GM18870 (cell line): ENCODE measurements at regions not wholly inside any gene's neighbourhood (a gene's known extent, or its start where the extent isn't known, plus 50 kb on each side); places are given as distances from the start of the nearest gene placed in this dataset.
A peak's percentile ranks its signal among the peaks of the same experiment; 100 is the strongest.
"Not testable (repeated sequence)": the region's sequence is repeated elsewhere in the genome, so short reads cannot be mapped to it uniquely, and the experiment has no call there.

Source experiments
- ATAC-seq: cut with Tn5 transposase; IDR thresholded peaks from one replicate; pipeline ENCODE4 v1.9.1; 2021; ENCODE audit warnings: moderate library complexity; ENCODE audit not compliant: unreplicated experiment

DNA sequence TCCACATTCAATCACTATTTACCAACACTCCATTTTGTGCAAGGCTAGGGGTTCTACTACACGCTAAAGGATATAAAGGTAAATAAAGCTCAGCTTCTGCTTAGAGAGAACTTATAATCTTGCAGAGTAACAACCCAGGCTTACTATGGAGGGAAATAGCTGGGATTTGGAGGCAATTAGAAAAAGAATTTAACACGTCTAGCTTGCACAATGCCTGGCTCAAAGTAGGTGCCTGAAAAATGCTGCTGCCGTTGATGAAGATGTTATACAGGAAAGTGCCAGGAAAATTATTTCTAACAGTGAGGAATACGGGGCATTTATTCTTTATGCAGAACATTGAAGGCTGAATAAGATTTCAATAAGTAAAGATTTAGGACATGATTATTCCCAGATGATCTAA, 214.2 kb downstream of the KITLG start:
- no peak for ATAC-seq

DNA sequence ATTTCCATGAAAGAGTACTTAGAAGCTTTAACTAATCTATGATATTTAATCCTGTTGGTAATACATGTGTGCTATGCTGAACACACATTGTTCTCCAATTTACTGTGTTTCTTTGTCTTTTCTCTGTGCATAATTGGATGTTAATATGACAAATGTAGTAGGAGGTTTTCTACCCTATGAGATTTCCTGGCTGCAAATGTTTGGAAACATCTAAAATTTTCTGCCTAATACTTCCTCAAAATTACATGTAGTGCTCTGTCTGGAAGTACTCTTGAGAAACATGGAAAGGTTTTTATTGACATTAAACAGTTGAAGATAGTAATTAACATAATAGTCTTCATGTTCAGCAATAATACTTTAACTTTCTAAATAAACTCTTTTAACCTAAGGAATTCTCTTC, 213.0 kb downstream of the KITLG start:
- ATAC-seq: no peak

DNA sequence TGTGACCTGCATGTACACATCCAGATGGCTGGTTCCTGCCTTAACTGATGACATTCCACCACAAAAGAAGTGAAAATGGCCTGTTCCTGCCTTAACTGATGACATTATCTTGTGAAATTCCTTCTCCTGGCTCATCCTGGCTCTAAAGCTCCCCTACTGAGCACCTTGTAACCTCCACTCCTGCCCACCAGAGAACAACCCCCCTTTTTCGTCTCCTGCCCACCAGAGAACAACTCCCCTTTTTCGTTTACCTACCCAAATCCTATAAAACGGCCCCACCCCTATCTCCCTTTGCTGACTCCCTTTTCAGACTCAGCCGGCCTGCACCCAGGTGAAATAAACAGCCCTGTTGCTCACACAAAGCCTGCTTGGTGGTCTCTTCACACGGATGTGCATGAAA, 212.2 kb downstream of the KITLG start:
- not testable (repeated sequence) for ATAC-seq

DNA sequence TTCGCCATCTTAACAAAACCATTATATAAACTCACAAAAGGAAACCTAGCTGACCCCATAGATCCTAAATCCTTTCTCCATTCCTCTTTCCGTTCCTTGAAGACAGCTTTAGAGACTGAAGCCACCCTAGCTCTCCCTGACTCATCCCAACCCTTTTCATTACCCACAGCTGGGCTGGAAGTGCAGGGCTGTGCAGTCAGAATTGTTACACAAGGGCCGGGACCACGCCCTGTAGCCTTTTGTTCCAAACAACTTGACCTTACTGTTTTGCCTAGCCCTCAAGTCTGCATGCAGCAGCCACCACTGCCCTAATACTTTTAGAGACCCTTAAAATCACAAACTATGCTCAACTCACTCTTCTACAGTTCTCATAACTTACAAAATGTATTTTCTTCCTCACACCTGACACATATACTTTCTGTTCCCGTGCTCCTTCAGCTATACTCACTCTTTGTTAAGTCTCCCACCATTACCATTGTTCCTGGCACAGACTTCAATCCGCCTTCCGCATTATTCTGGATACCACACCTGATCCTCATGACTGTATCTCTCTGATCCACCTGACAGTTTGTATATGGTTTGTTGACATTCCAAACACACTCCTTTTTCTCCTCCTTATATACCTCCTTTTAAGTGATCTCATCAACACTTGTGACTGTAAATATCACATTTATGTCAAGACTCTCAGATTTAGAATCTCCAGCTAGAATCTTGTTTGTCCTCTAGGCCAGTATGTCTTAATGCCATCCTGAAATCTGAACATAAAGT, 208.7 kb downstream of the KITLG start:
- ATAC-seq: no peak

DNA sequence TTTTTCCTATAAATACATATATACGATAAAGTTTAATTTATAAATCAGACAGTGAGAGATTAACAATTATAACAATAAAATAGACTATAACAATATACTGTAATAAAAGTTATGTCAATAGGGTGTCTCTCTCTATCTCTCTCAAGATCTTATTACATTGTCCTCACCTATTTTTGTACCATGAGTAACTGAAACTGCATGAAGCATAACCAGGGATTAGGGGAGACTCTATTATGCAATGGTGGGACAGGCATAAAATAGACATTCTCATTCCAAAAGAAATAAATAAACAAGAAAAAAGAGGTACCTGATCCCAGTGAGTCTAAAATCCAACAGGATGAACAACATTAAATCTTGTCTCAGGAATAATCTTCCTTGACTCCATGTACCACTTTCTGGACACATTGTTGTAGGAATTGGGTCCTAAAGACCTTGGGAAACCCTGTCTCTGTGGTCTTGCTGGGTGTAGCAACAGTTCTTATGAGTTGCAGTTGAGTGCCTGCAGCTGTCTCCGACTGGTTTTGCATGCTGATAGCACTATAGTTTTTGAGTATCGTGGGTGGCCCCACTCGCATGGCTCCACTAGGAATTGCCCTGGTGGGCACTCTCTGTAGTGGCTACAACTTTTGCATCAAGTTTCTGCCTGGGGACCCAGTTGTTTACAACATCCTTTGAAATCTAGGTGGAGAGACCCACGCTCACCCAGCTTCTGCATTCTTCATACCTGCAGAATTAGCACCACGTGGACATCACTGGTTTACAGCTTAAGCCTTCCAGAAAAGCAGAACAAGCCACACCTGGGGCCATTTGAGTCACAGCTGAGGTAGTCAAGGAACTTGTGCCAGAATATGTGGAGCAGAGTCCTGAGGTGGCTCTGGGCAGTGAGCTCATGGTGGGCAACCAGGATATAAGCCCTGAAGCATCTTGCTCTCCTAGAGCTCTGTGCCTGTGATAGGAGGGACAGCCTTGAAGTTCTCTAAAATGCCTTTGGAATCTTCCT, 204.7 kb downstream of the KITLG start:
- no peak for ATAC-seq

DNA sequence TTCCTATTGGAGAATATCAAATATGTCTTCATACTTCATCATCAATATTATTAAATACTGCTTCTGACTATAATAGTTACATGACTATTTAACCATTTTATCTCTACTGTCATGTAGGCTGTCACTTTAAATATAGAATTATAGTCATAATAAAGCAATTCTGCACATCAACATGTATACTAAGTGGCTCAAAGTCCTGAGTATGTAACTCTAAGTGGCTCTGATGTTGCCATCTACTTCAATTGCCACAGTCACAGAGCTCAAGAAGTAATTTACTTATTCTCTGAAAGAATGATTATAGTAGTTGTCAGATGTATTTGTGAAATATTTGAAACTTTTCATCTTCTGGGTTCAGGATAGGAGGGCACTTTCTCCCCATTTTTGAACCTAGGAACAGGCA, 202.3 kb downstream of the KITLG start:
- no peak for ATAC-seq

DNA sequence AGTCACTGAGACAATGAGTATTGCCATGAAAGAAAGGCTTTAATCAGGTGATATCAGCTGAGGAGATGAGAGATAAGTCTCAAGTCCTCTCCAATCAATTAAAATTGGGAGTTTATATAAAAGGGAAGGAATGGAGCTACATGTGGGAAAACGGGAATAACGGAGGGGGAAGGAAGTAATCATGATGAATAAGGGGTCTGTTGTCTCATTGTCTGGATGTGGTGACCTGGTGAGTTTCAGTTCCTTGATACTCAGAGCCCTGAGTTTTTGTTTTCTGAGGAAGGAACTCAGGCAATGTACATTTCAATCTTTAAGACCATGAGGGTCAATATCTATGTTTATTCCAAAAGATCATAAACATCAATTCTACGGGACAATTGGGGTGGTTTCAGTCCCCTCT, 198.8 kb downstream of the KITLG start:
- no peak for ATAC-seq

DNA sequence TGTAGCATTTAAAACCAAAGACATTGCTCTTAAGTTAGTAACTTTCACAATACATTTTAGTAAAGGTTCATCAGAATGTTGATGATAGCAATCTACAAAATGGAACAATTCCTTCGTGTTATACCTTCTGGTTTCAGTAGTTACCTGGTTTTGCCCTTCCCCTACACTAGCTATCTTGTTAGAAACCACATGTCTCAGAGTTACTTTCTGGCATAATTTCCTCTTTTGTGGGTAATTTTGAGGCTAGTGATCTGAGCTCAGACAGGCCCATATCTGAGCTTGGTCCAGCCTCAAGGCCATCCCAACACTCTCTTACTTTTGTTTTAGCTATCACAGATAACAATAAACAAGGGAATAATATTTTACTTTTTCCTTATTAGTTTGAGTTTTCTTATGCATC, 196.9 kb downstream of the KITLG start:
- peak; percentile 56 for ATAC-seq

DNA sequence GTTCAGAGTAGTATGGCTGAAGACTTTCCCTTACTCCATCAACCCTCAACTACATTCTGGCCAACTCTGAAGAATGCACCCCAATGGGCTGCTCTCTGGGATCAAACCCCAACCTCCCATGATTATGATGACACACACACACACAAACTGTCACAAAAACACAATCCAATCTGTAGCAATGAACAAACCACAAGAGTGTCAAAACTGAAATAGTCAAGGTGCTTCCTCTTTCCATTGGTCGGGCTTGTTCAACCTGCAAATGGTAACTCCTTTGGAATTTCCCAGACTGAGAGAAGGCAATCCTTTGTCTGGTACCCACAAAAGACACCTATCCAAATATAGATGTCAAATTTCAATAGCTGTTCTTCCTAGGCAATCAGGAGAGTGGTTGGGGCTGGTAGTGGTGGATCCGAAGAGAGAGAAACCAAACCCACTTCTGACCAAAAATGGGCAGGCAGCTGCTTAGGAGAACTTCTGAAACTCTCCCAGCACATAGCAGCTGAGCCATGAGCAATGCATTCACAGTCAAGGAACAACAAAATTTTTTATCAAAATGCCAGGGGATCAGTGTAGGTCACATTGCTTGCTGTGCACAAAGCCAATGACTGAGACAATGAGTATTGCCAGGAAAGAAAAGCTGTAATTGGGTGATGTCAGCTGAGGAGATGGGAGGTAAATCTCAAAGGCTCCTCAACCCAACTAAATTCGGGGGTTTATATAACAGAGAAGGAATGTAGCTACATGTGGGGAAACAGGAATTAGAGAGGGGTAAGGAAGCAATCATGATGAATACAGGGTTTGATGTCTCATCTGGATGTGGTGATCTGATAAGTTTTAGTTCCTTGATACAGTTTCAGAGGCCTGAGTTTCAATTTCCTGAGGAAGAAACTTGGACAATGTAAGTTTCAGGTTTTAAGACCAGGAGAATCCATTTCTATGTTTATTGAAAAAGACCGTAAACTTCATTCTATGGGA, 191.4 kb downstream of the KITLG start:
- ATAC-seq: peak; percentile 45

DNA sequence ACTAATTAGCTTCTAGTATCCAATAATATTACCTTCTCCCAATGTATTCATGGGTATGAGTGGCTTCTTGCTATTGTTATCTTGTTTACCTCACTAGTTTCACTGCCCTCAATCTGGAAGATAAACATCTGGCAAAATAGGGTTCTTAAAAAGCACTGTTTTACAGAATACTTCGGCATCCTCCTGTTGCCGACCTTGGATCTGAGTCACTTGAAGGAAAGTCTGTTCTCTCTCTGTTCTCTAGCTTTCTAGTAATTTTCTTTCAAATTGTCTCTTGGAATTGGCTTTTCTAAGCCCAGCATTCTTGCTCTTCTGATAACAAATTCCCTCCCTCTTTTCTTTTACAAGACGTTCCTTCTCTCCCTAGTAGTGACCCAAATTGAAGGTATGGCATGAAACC, 189.5 kb downstream of the KITLG start:
- ATAC-seq: no peak

DNA sequence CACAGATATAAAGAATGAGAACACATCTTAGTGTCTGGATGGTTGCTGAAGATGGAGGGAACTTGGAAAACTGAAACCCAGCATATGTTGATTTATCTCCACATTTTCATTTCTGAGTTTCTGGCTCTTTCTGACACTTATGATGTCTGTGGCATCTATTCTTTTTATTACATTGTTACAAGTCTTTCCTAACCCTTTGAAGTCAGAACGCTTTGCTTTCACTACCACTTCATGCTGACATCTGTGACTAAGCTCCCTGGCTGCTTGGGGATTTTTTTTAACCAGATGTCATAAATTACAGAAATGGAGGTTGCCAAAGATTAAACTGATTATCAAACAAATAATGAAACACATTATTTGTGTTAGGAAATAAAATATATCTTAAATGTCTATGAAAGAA, 188.7 kb downstream of the KITLG start:
- peak; percentile 78 for ATAC-seq

DNA sequence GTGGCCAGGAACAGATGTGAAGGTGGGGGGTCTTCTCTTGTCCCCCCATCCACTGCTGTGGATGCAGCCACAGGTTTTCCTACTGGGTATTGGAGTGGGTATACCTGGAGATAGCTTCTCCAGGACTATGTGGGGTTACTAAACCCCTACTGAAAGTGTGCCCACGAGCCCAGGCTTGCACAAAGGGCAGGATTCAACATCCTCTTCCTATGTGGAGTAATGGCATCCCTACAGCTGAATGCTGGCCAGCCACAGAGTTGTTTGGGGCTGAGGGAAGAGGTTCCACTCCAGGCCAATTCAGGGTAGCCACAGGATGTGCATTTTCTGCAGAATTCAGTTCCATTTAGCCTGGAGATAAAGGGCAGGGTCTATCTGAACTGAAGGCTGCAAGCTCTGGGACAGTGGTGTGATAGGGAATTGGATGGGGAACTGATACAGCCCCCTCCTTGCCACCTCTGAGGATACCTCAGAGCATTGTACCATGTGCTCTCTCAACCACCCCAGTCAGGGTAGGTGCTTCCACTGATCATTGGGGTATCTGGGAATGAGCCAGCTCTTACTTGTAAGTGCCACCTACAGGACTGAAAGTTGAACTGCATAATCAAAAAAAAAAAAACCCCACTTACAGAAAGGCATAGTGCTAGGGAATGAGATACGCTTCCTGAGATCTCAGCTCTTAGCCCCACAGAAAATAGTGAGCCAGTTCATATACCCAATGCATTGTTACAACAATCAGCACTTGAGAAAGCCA, 187.1 kb downstream of the KITLG start:
- ATAC-seq: no peak

DNA sequence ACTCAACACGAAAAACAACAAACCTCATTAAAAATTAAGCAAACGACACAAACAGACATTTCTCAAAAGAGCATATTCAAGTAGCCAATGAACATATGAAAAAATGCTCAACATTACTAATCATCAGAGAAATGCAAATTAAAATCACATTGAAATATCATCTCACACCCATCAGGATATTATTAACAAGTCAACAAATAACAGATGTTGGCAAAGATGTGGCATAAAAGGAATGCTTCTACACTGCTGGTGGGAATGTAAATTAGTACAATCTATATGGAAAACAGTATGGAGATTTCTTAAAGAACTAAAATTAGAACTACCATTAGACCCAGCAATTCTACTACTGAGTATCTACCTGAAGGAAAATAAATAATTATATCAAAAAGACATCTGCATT, 182.2 kb downstream of the KITLG start:
- no peak for ATAC-seq

DNA sequence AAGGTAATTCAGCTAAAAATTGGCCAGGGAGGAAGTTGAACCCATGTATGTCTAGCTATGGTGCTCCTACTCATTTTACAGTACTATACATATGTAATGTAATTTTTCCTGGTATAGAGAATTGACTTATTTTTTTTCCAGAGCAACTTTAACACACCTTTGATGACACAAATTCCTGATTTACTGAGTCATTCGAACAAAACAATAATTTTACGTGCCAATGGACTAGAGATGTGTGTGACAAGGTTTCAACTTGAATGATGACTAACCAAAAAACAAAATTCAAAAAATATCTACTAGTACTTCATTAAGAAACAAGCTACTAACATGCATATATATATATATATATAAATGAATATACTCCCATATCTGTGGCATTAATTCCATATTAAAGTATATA, 180.5 kb downstream of the KITLG start:
- ATAC-seq: no peak

DNA sequence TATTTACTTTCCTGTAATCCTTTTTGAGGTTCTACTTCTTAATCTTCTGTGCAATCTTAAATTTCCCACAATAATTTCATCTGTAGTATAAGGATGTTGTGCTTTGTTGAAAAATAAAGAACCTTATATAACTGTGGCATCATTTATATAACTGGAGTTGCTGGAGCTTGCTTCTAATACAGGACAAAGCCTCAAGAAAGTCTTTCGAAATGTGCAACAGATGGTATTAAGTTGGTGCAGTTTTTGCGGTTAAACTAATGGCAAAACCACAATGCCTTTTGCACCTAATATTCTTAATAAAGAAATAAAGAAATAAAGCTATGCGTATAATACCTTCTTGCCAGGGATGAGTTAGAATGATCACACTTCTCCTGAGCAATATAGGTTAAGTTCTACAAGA, 180.0 kb downstream of the KITLG start:
- ATAC-seq: no peak

DNA sequence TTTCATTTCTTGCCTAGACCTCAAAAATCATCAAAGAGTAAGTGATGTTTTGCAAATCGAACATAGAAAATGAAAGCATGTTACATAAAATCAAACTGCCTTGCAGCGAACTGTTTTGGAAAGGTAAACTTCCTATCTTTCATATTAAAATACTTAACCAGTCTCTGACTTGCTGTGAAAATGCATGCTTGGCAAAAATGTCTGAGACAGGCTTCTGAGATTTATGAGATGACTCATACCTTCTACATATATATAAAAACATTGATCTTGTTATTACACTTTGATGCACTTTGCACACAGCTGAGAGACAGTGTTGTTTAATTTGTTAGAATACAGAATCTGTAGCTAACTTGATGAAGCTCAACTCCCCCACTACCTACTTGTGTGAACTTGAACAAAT, 179.1 kb downstream of the KITLG start:
- ATAC-seq: no peak

DNA sequence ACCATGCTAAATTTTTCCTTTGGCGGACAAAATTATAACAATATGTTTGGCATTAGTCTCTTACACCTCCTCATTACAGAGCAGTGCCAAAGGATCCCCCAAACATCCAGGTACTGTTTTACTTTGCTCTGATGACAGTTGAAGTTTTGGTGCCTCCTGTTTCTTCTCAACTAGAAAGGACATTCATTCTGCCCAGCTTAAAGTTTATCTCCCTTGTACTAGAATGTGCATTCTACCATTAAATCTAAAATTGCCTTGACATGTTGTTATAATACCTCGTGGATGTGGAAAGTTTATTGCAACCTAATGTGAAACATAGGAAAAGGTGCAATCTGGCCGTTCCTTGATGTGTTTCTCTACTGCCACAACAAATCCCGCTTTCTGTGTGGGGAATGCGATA, 173.4 kb downstream of the KITLG start:
- no peak for ATAC-seq

DNA sequence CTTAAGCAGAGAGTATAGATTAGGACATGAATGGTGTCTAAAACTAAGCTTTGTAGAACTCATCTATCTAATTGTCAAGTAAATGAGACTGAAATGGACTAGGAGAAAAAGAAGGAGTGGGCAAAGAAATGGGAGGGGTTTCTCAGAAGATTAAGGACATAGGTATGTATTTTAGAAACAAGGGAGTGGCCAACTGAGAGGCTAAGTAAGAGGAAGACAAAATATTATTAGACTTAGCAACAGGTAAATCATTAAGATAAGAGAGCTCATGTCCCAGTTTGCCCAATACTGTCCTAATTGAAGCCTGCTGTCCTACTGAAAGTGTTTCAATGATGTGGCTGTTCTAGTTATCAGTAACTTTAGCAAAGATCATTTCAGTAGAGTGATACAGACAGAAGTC, 171.4 kb downstream of the KITLG start:
- no peak for ATAC-seq

DNA sequence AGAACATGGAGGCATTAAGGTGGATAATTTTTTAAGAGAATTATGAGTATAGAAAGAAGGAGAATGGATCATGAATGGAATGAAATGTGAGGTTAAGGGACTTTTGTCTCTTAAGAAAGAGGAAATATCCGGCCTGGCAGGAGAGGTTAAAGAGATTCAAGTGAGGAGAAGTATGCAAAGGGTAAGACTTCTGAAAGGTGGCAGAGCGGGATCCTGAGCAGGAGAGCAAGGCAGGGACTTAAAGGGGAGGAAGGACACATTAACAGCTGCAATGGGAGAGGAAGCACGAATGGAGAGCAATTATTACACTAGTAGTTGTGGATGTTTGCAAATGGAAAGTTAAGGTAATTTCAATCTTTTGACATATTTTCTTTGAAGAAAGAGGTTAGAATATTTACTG, 171.0 kb downstream of the KITLG start:
- ATAC-seq: no peak

DNA sequence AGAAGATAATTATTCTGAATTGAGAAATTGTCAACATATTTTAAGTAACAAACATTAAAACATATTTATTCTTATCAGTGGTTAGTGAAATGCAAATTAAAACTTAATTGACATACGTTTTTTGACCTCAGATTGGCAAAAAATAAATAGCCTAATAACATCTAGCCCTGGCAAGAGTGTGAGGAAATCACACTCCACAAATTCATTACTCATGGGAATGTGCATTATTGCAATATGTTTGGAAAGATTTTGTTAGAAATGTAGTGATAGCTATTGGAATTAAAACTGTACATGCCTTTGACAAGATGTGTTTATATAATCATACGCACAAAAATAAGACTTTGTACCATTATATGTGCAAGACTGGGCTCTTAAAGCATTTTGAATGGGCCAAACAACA, 168.6 kb downstream of the KITLG start:
- ATAC-seq: no peak
